GM12874 (cell line): ENCODE measurements at regions not wholly inside any gene's neighbourhood (a gene's known extent, or its start where the extent isn't known, plus 50 kb on each side); places are given as distances from the start of the nearest gene placed in this dataset.

Source experiments
- TF ChIP-seq, protein P1 (sequence below): IDR thresholded peaks from 2 replicates; pipeline ENCODE4 v1.5.1; 2011; ENCODE audit warnings: low read depth, mild to moderate bottlenecking, control low read depth, low read length, moderate library complexity; ENCODE audit not compliant: insufficient read depth

DNA sequence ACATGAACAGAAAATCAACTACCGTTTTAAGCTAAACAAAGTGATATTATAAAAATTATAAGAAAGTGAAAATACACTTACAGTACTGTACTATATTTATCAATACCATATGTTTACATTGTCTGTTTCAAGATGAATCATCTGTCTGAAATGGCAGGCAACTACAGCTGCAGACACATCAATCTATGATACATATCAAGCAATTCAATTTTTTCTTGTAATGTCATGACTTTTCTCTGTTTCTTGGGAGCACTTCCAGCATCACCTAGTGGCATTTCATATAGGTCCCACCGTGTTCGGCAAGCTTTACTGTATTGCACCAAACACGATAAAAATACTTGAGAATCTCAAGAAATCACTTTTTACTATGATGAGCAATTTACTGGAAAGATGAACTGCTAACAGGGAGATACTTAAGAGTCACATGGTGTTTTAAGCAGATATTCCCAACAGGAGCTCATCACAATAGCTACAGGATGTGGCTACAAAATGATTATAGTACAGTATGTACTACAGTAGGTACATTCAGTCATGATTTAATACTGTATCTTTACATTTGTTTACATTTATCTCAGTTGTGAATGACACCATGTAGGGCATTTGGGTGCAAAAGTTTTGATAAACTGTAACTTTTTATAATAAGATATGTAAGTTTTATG is 207.4 kb downstream of the ADAM29 start:
- TF ChIP-seq, protein P1, sequence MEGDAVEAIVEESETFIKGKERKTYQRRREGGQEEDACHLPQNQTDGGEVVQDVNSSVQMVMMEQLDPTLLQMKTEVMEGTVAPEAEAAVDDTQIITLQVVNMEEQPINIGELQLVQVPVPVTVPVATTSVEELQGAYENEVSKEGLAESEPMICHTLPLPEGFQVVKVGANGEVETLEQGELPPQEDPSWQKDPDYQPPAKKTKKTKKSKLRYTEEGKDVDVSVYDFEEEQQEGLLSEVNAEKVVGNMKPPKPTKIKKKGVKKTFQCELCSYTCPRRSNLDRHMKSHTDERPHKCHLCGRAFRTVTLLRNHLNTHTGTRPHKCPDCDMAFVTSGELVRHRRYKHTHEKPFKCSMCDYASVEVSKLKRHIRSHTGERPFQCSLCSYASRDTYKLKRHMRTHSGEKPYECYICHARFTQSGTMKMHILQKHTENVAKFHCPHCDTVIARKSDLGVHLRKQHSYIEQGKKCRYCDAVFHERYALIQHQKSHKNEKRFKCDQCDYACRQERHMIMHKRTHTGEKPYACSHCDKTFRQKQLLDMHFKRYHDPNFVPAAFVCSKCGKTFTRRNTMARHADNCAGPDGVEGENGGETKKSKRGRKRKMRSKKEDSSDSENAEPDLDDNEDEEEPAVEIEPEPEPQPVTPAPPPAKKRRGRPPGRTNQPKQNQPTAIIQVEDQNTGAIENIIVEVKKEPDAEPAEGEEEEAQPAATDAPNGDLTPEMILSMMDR, result no peak

DNA sequence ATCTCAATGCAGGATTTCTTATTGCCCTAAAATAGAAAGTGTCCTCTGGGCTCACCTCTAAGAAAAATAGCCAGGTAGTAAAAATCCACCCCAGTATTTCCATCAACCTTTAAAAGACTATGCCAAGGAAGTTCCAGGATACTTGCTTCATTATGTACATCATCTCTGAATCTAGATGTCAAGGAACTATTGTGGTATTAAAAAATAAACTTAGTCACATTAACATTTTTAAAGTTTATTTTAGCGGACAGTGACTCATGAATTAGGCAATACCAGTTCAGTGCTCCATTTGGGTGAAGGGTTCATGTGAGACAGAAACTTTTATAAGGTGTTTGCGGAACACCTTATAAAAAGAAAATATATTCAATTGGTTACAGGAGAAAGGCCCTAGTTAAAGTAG is 209.2 kb downstream of the ADAM29 start:
- TF ChIP-seq, protein P1, result no peak

DNA sequence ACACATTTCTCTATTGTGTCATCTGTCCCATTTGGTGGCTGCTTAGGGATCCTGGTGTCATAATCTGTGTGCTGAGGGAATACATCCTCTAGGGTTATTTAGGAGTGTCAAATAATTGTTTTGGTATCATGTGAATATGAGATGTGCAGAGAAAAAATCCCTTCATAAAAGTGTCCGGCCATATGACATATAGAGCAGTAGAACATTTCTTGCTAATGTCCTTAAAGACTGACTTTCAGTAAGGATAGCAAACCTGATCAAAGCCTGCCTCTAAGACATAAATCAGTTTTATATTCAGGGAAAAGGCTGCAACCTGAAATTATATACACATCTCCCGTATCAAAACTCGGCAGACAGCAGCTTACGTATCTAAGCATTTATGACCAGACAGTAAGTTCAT is 211.6 kb downstream of the ADAM29 start:
- TF ChIP-seq, protein P1, result no peak

DNA sequence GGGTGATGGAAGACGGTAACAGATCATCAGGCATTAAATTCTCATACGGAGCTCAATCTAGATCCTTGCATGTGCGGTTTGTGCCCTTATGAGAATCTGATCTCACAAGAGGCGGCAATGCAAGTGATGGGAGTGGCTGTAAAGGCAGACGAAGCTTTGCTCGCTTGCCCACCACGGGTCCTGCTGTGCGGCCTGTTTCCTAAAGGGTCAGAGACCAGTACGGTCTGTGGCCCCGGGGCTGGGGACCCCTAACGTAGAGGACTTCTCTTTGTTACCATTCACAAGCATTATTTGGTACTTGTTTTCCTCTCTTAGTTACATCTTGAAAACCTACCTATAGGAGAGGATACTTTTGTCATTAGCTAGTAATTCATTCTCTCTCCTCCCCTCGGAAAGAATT is 221.0 kb downstream of the ADAM29 start:
- TF ChIP-seq, protein P1, result no peak

DNA sequence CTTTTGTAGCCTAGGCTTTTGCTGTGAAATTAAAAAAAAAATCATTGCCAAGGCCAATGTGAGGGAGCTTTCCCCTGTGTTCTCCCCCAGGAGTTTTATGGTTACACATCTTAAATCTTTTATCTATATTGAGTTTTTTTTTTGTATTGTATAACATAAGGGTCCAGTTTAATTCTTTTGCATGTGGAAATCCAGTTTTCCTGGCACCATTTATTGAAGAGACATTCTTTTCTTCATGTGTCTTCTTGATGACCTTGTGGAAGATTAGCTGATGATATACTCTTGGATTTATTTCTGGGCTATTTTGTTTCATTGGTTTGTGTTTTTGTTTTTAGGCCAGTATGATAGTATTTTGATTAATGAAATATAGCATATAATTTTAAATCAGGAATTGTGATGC is 225.0 kb downstream of the ADAM29 start:
- TF ChIP-seq, protein P1, result no peak

DNA sequence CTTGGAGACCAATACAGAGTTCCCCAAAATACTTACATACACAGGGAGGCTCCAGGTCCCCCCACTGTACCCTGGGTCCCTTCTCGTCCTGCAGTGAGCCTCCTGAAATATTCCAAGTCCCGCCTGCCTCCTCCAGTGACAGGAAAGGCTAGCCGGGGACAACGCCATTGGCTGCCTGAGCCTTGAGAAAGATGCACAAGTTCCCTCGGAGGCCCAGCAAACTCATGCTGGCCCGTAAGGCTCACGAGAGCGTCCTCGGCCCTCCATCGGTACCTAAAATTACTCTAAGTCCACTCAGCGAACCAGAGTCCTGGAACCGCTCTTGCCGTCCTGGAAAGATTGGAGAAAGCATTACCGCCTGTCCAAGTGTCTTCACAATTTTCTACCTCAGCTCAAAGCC is 228.6 kb downstream of the ADAM29 start:
- TF ChIP-seq, protein P1, result no peak

DNA sequence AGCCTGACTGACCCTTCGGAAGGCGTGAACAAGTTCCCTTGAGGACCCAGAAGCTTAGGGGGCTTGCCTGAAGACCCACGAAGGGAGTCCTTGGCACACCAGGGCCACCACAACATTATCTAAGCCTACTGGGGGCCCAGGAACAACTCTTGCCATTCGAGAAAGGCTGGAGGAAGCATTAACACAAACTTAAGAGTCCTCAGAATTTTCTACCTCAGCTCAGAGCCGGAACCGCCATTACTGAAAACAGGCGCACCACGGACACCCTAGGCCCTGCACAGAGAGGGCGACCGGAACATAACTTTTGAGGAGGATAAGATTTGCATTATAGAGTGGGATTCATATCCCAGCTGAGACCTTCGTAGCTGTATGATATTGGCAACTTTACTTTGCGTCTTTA is 229.1 kb downstream of the ADAM29 start:
- TF ChIP-seq, protein P1, result no peak
